Neural crest cell (in vitro differentiated cells): ENCODE measurements at regions not wholly inside any gene's neighbourhood (a gene's known extent, or its start where the extent isn't known, plus 50 kb on each side); places are given as distances from the start of the nearest gene placed in this dataset.

Experiments
- DNase-seq: peaks from one replicate; pipeline ENCODE4 v3.0.0; 2021; ENCODE audit warnings: low read depth, mixed read lengths, low spot score
- H3K27ac Mint-ChIP-seq: one replicate; pipeline ENCODE4 v1.8.0; 2021; ENCODE audit warnings: mild to moderate bottlenecking, mixed read lengths; ENCODE audit not compliant: unreplicated experiment
- H3K27me3 Mint-ChIP-seq: 2 replicates; pipeline ENCODE4 v1.8.0; 2021; ENCODE audit warnings: low read depth, mild to moderate bottlenecking, mixed read lengths
- H3K36me3 Mint-ChIP-seq: 2 replicates; pipeline ENCODE4 v1.8.0; 2021; ENCODE audit warnings: low read depth, mild to moderate bottlenecking, mixed read lengths
- H3K4me1 Mint-ChIP-seq: 2 replicates; pipeline ENCODE4 v1.8.0; 2021; ENCODE audit warnings: mixed read lengths
- H3K4me3 Mint-ChIP-seq: one replicate; pipeline ENCODE4 v1.8.0; 2021; ENCODE audit warnings: mild to moderate bottlenecking, mixed read lengths
- H3K9me3 Mint-ChIP-seq: 2 replicates; pipeline ENCODE4 v1.8.0; 2021; ENCODE audit warnings: mixed read lengths
- CTCF ChIP-seq: fragments of 200-600 bp; sonication (generic); conservative IDR thresholded peaks from 2 replicates; pipeline ENCODE4 v1.5.0; 2021; ENCODE audit warnings: antibody characterized with exemption, mild to moderate bottlenecking

- no peaks in the 10 kb centered on the region for H3K4me1 Mint-ChIP-seq
- no peak overlapping the region for H3K27ac Mint-ChIP-seq
- TF ChIP-seq CTCF: no peak
- DNase-seq: no peak
- no peaks in the 10 kb centered on the region for H3K36me3 Mint-ChIP-seq
- no peak overlapping the region for H3K4me3 Mint-ChIP-seq
- peaks cover 22% of the 10 kb centered on the region for H3K27me3 Mint-ChIP-seq
- H3K9me3 Mint-ChIP-seq: no peaks in the 10 kb centered on the region
These were observed 103.4 kb downstream of the IRF8 start for GRCh38 chr16:86002178-86002900.

GRCh38 chr16:86007524-86007923 lies 108.6 kb downstream of the IRF8 start:
- Mint-ChIP-seq H3K27me3 (peaks cover 46% of the 10 kb centered on the region), H3K9me3 (no peaks in the 10 kb centered on the region), H3K27ac (no peak overlapping the region), H3K36me3 (no peaks in the 10 kb centered on the region), H3K4me1 (no peaks in the 10 kb centered on the region), H3K4me3 (no peak overlapping the region)
- no peak for TF ChIP-seq CTCF
- no peak for DNase-seq

DNA sequence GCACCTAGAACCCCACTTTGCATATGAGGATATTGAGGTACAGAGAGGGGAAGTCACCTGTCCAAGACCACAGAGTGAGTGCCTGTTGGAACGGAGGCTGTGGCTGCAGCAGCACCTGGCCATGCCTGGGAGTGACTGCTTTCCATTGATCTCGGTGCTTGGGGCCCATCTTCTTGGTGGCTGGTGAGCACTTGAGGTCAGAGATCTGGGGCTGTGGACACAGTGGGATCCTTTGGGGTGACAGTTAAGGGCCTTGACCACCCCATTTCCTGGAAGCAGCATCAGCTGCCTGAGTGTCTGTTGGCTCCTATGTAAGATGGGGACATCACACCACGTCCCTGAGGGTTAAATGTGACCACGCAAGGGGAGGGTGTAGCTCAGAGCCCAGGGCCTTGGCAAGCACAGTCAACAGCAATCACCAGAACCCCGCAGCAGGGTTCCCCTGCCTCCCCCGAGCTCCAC lies 111.7 kb downstream of the IRF8 start:
- Mint-ChIP-seq H3K4me1 (no peaks in the 10 kb centered on the region), H3K36me3 (peaks cover 4% of the 10 kb centered on the region), H3K4me3 (no peak overlapping the region), H3K27ac (no peak overlapping the region), H3K9me3 (peaks cover 9% of the 10 kb centered on the region), H3K27me3 (peaks cover 50% of the 10 kb centered on the region)
- DNase-seq: no peak
- TF ChIP-seq CTCF: no peak

GRCh38 chr16:86011532-86011931 lies 112.6 kb downstream of the IRF8 start:
- H3K36me3 Mint-ChIP-seq: peaks cover 4% of the 10 kb centered on the region
- peaks cover 49% of the 10 kb centered on the region for H3K27me3 Mint-ChIP-seq
- DNase-seq: no peak
- H3K4me1 Mint-ChIP-seq: no peaks in the 10 kb centered on the region
- TF ChIP-seq CTCF: no peak
- H3K27ac Mint-ChIP-seq: no peak overlapping the region
- no peak overlapping the region for H3K4me3 Mint-ChIP-seq
- peaks cover 9% of the 10 kb centered on the region for H3K9me3 Mint-ChIP-seq

DNA sequence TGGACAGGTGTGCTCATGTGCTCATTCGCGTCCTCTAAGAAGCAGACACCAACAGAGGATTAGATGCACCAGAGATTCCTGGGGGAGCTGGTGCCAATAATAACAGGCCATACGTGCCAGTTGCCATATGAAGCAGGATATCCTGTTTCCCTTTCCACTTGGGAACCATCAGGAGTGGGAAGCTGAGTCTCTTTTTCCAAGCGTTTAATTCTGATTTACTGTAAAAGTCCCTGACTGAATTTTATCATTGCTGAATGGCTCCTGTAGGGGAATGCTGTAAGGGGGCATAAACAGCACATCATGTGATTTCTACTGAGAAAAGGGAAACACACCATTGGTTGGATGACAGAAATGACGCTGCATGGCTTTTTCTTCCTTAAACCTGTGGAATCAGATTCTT lies 113.3 kb downstream of the IRF8 start:
- Mint-ChIP-seq H3K9me3 (peaks cover 9% of the 10 kb centered on the region), H3K4me1 (no peaks in the 10 kb centered on the region), H3K4me3 (no peak overlapping the region), H3K36me3 (peaks cover 4% of the 10 kb centered on the region), H3K27ac (no peak overlapping the region), H3K27me3 (peaks cover 49% of the 10 kb centered on the region)
- no peak for DNase-seq
- no peak for TF ChIP-seq CTCF
